ENCODE measurements at regions not wholly inside any gene's neighbourhood (a gene's known extent, or its start where the extent isn't known, plus 50 kb on each side); places are given as distances from the start of the nearest gene placed in this dataset.

DNA sequence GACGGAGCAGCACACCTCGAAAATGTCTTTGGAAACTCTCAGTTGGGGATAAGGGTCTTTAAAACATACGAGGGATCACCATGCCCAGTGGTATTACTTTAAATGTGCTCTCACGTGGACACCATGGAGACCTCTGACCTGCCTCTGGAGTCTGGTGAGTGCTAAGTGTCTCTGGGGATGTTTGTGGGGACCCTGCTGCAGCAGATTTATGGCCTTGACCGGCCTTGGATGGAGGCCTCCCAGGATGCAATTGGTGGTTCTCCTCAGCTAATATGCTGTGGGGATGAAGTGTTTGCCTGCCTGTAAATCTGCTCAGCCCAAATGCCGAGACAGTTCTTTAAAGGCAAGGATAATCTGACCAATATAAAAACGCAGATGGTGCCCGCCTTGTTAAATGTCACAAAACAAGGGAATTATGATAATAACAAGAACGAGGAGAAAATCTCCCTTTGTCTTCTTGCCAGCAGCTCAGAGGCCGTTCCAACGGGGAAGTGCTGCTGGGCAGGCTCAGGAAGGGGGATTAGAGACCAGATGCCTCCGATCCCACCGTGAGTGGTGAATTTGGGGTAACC, 154.4 kb downstream of the ABCC12 start:
- Histone ChIP-seq H3K9me3 (ENCODE audit: control insufficient read depth, low read depth, low read length) (no peaks in the 10 kb centered on the region), H3K27ac (ENCODE audit: low read length) (no peak overlapping the region), H3K4me1 (ENCODE audit: control insufficient read depth, low read depth, low read length) (no peaks in the 10 kb centered on the region), H3K27me3 (ENCODE audit: control insufficient read depth, insufficient read depth, low read length) (no peaks in the 10 kb centered on the region), H3K4me3 (ENCODE audit: low read length) (no peak overlapping the region), H3K9ac (ENCODE audit: low read length) (no peak overlapping the region), H3K36me3 (ENCODE audit: control insufficient read depth, low read depth, low read length) (no peaks in the 10 kb centered on the region)

GRCh38 chr16:48000622-48001021, 155.2 kb downstream of the ABCC12 start:
- Histone ChIP-seq H3K9ac (ENCODE audit: low read length) (no peak overlapping the region), H3K4me3 (ENCODE audit: low read length) (no peak overlapping the region), H3K27me3 (ENCODE audit: control insufficient read depth, insufficient read depth, low read length) (no peaks in the 10 kb centered on the region), H3K36me3 (ENCODE audit: control insufficient read depth, low read depth, low read length) (no peaks in the 10 kb centered on the region), H3K27ac (ENCODE audit: low read length) (no peak overlapping the region), H3K9me3 (ENCODE audit: control insufficient read depth, low read depth, low read length) (no peaks in the 10 kb centered on the region), H3K4me1 (ENCODE audit: control insufficient read depth, low read depth, low read length) (no peaks in the 10 kb centered on the region)

DNA sequence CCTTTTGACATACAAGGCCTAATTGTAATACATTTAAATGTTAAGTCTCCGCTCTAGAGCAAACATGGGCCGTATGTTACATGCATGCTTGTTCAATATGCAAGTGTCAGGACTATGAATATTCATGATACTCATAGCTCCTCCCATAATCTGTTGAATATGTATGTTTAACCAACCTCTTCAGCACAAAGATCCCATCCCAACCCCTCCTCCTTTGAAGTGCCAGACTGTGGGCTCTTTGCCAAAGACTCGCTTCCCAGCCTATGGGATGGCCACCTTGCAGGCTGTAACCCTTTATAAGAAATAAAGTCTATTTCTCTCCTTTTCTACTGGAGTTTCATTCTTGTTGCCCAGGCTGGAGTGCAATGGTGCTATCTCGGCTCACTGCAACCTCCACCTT, 156.2 kb downstream of the ABCC12 start:
- no peak overlapping the region for H3K9ac ChIP-seq (ENCODE audit: low read length)
- H3K4me1 ChIP-seq (ENCODE audit: control insufficient read depth, low read depth, low read length): no peaks in the 10 kb centered on the region
- no peaks in the 10 kb centered on the region for H3K36me3 ChIP-seq (ENCODE audit: control insufficient read depth, low read depth, low read length)
- no peaks in the 10 kb centered on the region for H3K9me3 ChIP-seq (ENCODE audit: control insufficient read depth, low read depth, low read length)
- H3K27ac ChIP-seq (ENCODE audit: low read length): no peak overlapping the region
- H3K27me3 ChIP-seq (ENCODE audit: control insufficient read depth, insufficient read depth, low read length): no peaks in the 10 kb centered on the region
- no peak overlapping the region for H3K4me3 ChIP-seq (ENCODE audit: low read length)

- Histone ChIP-seq H3K9me3 (ENCODE audit: control insufficient read depth, low read depth, low read length) (peaks cover 2% of the 10 kb centered on the region), H3K4me3 (ENCODE audit: low read length) (no peak overlapping the region), H3K9ac (ENCODE audit: low read length) (no peak overlapping the region), H3K36me3 (ENCODE audit: control insufficient read depth, low read depth, low read length) (no peaks in the 10 kb centered on the region), H3K27ac (ENCODE audit: low read length) (no peak overlapping the region), H3K27me3 (ENCODE audit: control insufficient read depth, insufficient read depth, low read length) (no peaks in the 10 kb centered on the region), H3K4me1 (ENCODE audit: control insufficient read depth, low read depth, low read length) (no peaks in the 10 kb centered on the region)
Measured at GRCh38 chr16:47995354-47995753, 160.4 kb downstream of the ABCC12 start.

DNA sequence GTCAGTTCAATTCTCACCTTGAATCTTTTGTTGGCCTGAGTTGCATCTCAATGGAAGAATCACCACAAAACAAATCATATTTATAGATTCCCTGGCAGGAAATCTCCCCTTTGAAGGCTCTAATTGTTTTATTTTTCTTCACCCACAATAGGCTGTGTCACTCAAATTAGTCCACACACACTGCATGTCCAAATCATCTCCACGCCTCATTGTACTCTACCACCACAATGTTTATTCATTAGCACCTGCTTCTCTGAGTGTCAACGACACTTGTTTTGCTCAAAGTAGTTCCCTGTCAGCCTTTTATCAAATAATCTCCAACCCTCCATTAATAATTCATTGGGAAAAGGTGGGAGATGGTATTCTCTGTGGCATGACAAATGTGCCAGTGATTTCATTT, 164.3 kb downstream of the ABCC12 start:
- Histone ChIP-seq H3K27me3 (ENCODE audit: control insufficient read depth, insufficient read depth, low read length) (no peaks in the 10 kb centered on the region), H3K9me3 (ENCODE audit: control insufficient read depth, low read depth, low read length) (peaks cover 7% of the 10 kb centered on the region), H3K36me3 (ENCODE audit: control insufficient read depth, low read depth, low read length) (no peaks in the 10 kb centered on the region), H3K4me3 (ENCODE audit: low read length) (no peak overlapping the region), H3K27ac (ENCODE audit: low read length) (no peak overlapping the region), H3K9ac (ENCODE audit: low read length) (no peak overlapping the region), H3K4me1 (ENCODE audit: control insufficient read depth, low read depth, low read length) (no peaks in the 10 kb centered on the region)

DNA sequence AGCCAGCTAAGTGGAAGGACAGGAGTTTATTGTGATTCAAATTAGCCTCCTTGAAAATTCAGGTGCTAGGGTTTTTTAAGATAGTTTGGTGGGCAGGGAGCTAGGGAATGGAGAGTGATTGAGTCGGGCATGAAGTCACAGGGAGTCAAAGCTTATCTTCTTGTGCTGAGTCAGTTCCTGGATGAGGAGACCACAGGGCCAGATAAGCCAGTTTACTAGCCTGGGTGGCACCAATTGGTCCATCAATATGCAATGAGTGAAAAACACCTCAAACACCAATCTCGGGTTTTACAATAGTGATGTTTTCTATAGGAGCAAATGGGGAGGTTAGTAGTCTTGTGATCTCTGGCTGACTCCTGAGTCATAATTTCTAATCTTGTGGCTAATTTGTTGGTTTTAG, 165.1 kb downstream of the ABCC12 start:
- Histone ChIP-seq H3K27ac (ENCODE audit: low read length) (no peak overlapping the region), H3K27me3 (ENCODE audit: control insufficient read depth, insufficient read depth, low read length) (no peaks in the 10 kb centered on the region), H3K4me3 (ENCODE audit: low read length) (no peak overlapping the region), H3K36me3 (ENCODE audit: control insufficient read depth, low read depth, low read length) (no peaks in the 10 kb centered on the region), H3K9me3 (ENCODE audit: control insufficient read depth, low read depth, low read length) (peaks cover 7% of the 10 kb centered on the region), H3K4me1 (ENCODE audit: control insufficient read depth, low read depth, low read length) (peaks cover 8% of the 10 kb centered on the region), H3K9ac (ENCODE audit: low read length) (no peak overlapping the region)

GRCh38 chr16:47987136-47987535, 168.7 kb downstream of the ABCC12 start:
- H3K27ac ChIP-seq (ENCODE audit: low read length): no peak overlapping the region
- H3K4me3 ChIP-seq (ENCODE audit: low read length): no peak overlapping the region
- no peaks in the 10 kb centered on the region for H3K36me3 ChIP-seq (ENCODE audit: control insufficient read depth, low read depth, low read length)
- H3K27me3 ChIP-seq (ENCODE audit: control insufficient read depth, insufficient read depth, low read length): no peaks in the 10 kb centered on the region
- peaks cover 14% of the 10 kb centered on the region for H3K4me1 ChIP-seq (ENCODE audit: control insufficient read depth, low read depth, low read length)
- H3K9me3 ChIP-seq (ENCODE audit: control insufficient read depth, low read depth, low read length): peaks cover 7% of the 10 kb centered on the region
- no peak overlapping the region for H3K9ac ChIP-seq (ENCODE audit: low read length)

- Histone ChIP-seq H3K4me3 (ENCODE audit: low read length) (no peak overlapping the region), H3K9me3 (ENCODE audit: control insufficient read depth, low read depth, low read length) (peaks cover 7% of the 10 kb centered on the region), H3K9ac (ENCODE audit: low read length) (no peak overlapping the region), H3K4me1 (ENCODE audit: control insufficient read depth, low read depth, low read length) (peaks cover 14% of the 10 kb centered on the region), H3K27me3 (ENCODE audit: control insufficient read depth, insufficient read depth, low read length) (no peaks in the 10 kb centered on the region), H3K27ac (ENCODE audit: low read length) (no peak overlapping the region), H3K36me3 (ENCODE audit: control insufficient read depth, low read depth, low read length) (no peaks in the 10 kb centered on the region)
Measured at GRCh38 chr16:47986031-47986430, 169.8 kb downstream of the ABCC12 start.

- Histone ChIP-seq H3K4me1 (ENCODE audit: control insufficient read depth, low read depth, low read length) (peaks cover 14% of the 10 kb centered on the region), H3K9ac (ENCODE audit: low read length) (no peak overlapping the region), H3K36me3 (ENCODE audit: control insufficient read depth, low read depth, low read length) (no peaks in the 10 kb centered on the region), H3K27me3 (ENCODE audit: control insufficient read depth, insufficient read depth, low read length) (no peaks in the 10 kb centered on the region), H3K9me3 (ENCODE audit: control insufficient read depth, low read depth, low read length) (no peaks in the 10 kb centered on the region), H3K27ac (ENCODE audit: low read length) (no peak overlapping the region), H3K4me3 (ENCODE audit: low read length) (no peak overlapping the region)
Measured at GRCh38 chr16:47984669-47985068, 171.1 kb downstream of the ABCC12 start.

GRCh38 chr16:47983999-47984580, 171.7 kb downstream of the ABCC12 start:
- no peaks in the 10 kb centered on the region for H3K9me3 ChIP-seq (ENCODE audit: control insufficient read depth, low read depth, low read length)
- no peak overlapping the region for H3K27ac ChIP-seq (ENCODE audit: low read length)
- H3K4me1 ChIP-seq (ENCODE audit: control insufficient read depth, low read depth, low read length): peaks cover 14% of the 10 kb centered on the region
- no peak overlapping the region for H3K4me3 ChIP-seq (ENCODE audit: low read length)
- H3K36me3 ChIP-seq (ENCODE audit: control insufficient read depth, low read depth, low read length): no peaks in the 10 kb centered on the region
- H3K27me3 ChIP-seq (ENCODE audit: control insufficient read depth, insufficient read depth, low read length): no peaks in the 10 kb centered on the region
- no peak overlapping the region for H3K9ac ChIP-seq (ENCODE audit: low read length)

DNA sequence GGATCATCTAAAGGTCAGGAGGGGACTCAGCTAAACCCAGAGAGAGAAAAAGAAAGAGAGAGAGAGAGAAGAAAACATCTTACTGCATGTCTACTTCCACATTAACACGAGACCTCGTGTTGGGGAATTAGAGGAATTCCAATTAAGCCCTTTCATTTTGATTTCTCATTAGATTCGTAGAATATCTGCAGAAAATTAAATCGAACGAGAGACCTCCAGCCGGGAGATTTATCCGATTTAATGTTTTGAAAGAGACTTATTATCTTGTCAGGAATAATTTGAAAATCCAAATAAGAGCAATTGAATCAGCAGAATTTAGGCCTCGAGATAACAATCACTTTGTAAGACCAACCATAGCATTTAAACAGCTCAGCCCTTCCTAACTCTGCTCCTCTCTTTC, 175.6 kb downstream of the ABCC12 start:
- no peaks in the 10 kb centered on the region for H3K9me3 ChIP-seq (ENCODE audit: control insufficient read depth, low read depth, low read length)
- no peaks in the 10 kb centered on the region for H3K27me3 ChIP-seq (ENCODE audit: control insufficient read depth, insufficient read depth, low read length)
- H3K4me3 ChIP-seq (ENCODE audit: low read length): no peak overlapping the region
- H3K9ac ChIP-seq (ENCODE audit: low read length): no peak overlapping the region
- H3K4me1 ChIP-seq (ENCODE audit: control insufficient read depth, low read depth, low read length): peaks cover 14% of the 10 kb centered on the region
- H3K36me3 ChIP-seq (ENCODE audit: control insufficient read depth, low read depth, low read length): no peaks in the 10 kb centered on the region
- no peak overlapping the region for H3K27ac ChIP-seq (ENCODE audit: low read length)

GRCh38 chr16:47979616-47980182, 176.1 kb downstream of the ABCC12 start:
- no peak overlapping the region for H3K9ac ChIP-seq (ENCODE audit: low read length)

More at GRCh38 chr16:47979616-47980182, 176.1 kb downstream of the ABCC12 start:
- no peaks in the 10 kb centered on the region for H3K9me3 ChIP-seq (ENCODE audit: control insufficient read depth, low read depth, low read length)
- H3K27me3 ChIP-seq (ENCODE audit: control insufficient read depth, insufficient read depth, low read length): no peaks in the 10 kb centered on the region
- H3K4me3 ChIP-seq (ENCODE audit: low read length): no peak overlapping the region
- no peaks in the 10 kb centered on the region for H3K36me3 ChIP-seq (ENCODE audit: control insufficient read depth, low read depth, low read length)
- H3K27ac ChIP-seq (ENCODE audit: low read length): no peak overlapping the region
- H3K4me1 ChIP-seq (ENCODE audit: control insufficient read depth, low read depth, low read length): peaks cover 13% of the 10 kb centered on the region

All from iPS-18a (cell line).